ENCODE measurements at regions not wholly inside any gene's neighbourhood (a gene's known extent, or its start where the extent isn't known, plus 50 kb on each side); places are given as distances from the start of the nearest gene placed in this dataset.

- TF ChIP-seq CTCF (optimal IDR thresholded peaks at IDR 0.05 in 1 of 3, IDR thresholded peaks at IDR 0.05 in 1 of 3, conservative IDR thresholded peaks at IDR 0.05 in 1 of 3; ENCODE audit: extremely low read depth in 1 of 3, insufficient read depth in 2 of 3, low read length in 3 of 3) (no peak), EZH2 (IDR thresholded peaks at IDR 0.05; ENCODE audit: low read length) (no peak)
These were observed 510.5 kb upstream of the AKR1E2 start for GRCh38 chr10:4315551-4315950.

Measured in keratinocyte (primary cell).